ENCODE measurements at regions not wholly inside any gene's neighbourhood (a gene's known extent, or its start where the extent isn't known, plus 50 kb on each side); places are given as distances from the start of the nearest gene placed in this dataset.

DNA sequence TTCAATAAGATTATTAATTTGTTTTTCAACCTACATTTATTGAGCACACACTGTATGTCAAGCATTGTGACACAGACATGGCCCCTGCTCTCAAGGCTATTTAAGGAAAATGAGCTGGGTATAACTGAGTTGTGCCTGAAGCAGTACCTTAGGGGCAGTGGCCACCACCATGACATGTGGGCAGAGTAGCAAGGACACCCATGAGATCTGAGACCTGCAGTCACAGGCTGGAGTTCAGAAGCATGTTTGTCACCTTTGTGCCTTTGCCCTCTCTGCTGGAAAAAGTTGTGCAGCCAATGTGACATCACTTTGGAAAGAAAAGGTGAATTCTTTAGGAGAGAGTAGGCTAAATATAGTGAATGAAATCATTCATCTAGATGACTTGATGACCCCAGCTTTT lies 501.3 kb downstream of the BCOR start:
- no peaks in the 10 kb centered on the region for H3K27me3 ChIP-seq
- intact Hi-C loops (cut with DNase I; ENCODE audit: low total_unique reads) (no loop called here), in situ Hi-C loops (cut with MboI; ENCODE audit: low pct_ligation_motif_present in 1 of 4, low pct_unique_long_range_greater_than_20kb in 1 of 4, low sequenced_read_pairs in 3 of 4) (no loop called here)
- no peak for DNase-seq
- no peaks in the 10 kb centered on the region for H3K36me3 ChIP-seq
- TF ChIP-seq CTCF (IDR thresholded peaks at IDR 0.05) = no peak
- no peaks in the 10 kb centered on the region for H3K4me1 ChIP-seq
- no peak overlapping the region for H3K4me3 ChIP-seq
- H3K27ac ChIP-seq = no peak overlapping the region
- H3K9me3 ChIP-seq = no peaks in the 10 kb centered on the region

DNA sequence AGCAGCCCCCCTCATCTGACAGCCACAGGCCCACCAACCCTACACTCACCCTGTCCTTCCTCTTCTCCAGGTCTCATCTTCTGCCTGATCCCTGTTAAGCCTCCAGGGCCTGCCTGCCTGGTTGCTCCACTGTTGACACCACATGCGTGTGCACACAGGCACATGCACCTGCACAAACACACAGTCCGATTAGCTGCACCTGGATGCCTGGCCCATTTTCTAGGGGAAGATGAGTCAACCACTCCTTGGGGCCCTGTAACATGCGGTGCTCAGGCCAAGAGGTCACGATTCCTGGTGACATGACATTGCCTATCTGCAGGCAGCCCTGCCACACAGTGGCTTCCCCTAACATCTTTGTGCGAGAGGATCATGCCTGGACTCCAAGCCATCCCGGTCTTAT lies 498.4 kb downstream of the BCOR start:
- WGBS, 2 donors (ENCODE audit: low coverage in 1 of 2) = 68% methylated on average over 6 of the region's 6 CpGs; no CpG with 5 or more reads in 1 of the 2 donors
- in situ Hi-C loops (cut with MboI; ENCODE audit: low pct_ligation_motif_present in 1 of 4, low pct_unique_long_range_greater_than_20kb in 1 of 4, low sequenced_read_pairs in 3 of 4) = no loop called here
- H3K27me3 ChIP-seq = no peaks in the 10 kb centered on the region
- intact Hi-C loops (cut with DNase I; ENCODE audit: low total_unique reads) = no loop called here
- no peaks in the 10 kb centered on the region for H3K4me1 ChIP-seq
- no peaks in the 10 kb centered on the region for H3K9me3 ChIP-seq
- H3K36me3 ChIP-seq = no peaks in the 10 kb centered on the region
- no peak for DNase-seq
- no peak overlapping the region for H3K4me3 ChIP-seq
- no peak overlapping the region for H3K27ac ChIP-seq
- TF ChIP-seq CTCF (IDR thresholded peaks at IDR 0.05) (no peak), EP300 (IDR thresholded peaks at IDR 0.05; ENCODE audit: low read depth) (no peak), POLR2A (IDR thresholded peaks at IDR 0.05) (no peak), POLR2AphosphoS5 (IDR thresholded peaks at IDR 0.05) (no peak)

DNA sequence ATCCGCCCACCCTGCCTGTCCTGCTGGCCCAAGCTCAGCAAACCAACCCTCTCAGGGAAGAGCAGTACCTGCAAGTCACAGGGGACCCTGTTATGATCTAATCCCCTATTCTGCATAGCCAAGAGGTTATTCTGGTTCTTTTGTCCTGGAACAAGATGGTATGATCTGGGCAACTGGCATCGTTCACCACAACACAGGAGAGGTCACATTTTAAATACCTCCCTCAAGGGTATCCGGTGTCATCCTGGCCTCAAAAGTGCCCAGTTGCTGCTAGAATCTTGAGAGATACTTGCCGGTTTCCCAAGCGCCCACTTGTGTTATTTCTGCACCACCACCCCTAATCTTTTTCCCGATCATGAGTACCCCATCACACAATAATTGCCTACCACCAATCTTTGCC lies 497.5 kb downstream of the BCOR start:
- in situ Hi-C loops (cut with MboI; ENCODE audit: low pct_ligation_motif_present in 1 of 4, low pct_unique_long_range_greater_than_20kb in 1 of 4, low sequenced_read_pairs in 3 of 4) = no loop called here
- 84% methylated on average over 6 of the region's 6 CpGs; no CpG with 5 or more reads in 1 of the 2 donors for WGBS, 2 donors (ENCODE audit: low coverage in 1 of 2)
- TF ChIP-seq POLR2AphosphoS5 (IDR thresholded peaks at IDR 0.05) (no peak), CTCF (IDR thresholded peaks at IDR 0.05) (no peak), EP300 (IDR thresholded peaks at IDR 0.05; ENCODE audit: low read depth) (no peak), POLR2A (IDR thresholded peaks at IDR 0.05) (no peak)
- H3K9me3 ChIP-seq = no peaks in the 10 kb centered on the region
- intact Hi-C loops (cut with DNase I; ENCODE audit: low total_unique reads) = loop anchor here (10.0 kb wide), 1 partner anchor 1295 kb away; no protein-coding TSS in a partner anchor
- no peak for DNase-seq
- H3K4me1 ChIP-seq = no peaks in the 10 kb centered on the region
- no peaks in the 10 kb centered on the region for H3K27me3 ChIP-seq
- no peaks in the 10 kb centered on the region for H3K36me3 ChIP-seq
- no peak overlapping the region for H3K4me3 ChIP-seq
- H3K27ac ChIP-seq = no peak overlapping the region

- 67 to 83% methylated on average over 1 to 16 of the region's 19 CpGs for WGBS, 2 donors (ENCODE audit: low coverage in 1 of 2)
- Histone ChIP-seq H3K27ac (no peak overlapping the region), H3K9me3 (no peaks in the 10 kb centered on the region), H3K36me3 (no peaks in the 10 kb centered on the region), H3K4me3 (no peak overlapping the region), H3K4me1 (no peaks in the 10 kb centered on the region), H3K27me3 (no peaks in the 10 kb centered on the region)
- DNase-seq = no peak
- in situ Hi-C loops (cut with MboI; ENCODE audit: low pct_ligation_motif_present in 1 of 4, low pct_unique_long_range_greater_than_20kb in 1 of 4, low sequenced_read_pairs in 3 of 4) (no loop called here), intact Hi-C loops (cut with DNase I; ENCODE audit: low total_unique reads) (loop anchor here (10.0 kb wide), 1 partner anchor 1293 kb away; no protein-coding TSS in a partner anchor)
- TF ChIP-seq CTCF (IDR thresholded peaks at IDR 0.05) (no peak), POLR2A (IDR thresholded peaks at IDR 0.05) (no peak), POLR2AphosphoS5 (IDR thresholded peaks at IDR 0.05) (no peak), EP300 (IDR thresholded peaks at IDR 0.05; ENCODE audit: low read depth) (no peak)
Measured at GRCh38 chrX:39601231-39602177, 496.3 kb downstream of the BCOR start.

Measured in transverse colon (tissue), 4 donors.